ENCODE measurements at regions not wholly inside any gene's neighbourhood (a gene's known extent, or its start where the extent isn't known, plus 50 kb on each side); places are given as distances from the start of the nearest gene placed in this dataset.

DNA sequence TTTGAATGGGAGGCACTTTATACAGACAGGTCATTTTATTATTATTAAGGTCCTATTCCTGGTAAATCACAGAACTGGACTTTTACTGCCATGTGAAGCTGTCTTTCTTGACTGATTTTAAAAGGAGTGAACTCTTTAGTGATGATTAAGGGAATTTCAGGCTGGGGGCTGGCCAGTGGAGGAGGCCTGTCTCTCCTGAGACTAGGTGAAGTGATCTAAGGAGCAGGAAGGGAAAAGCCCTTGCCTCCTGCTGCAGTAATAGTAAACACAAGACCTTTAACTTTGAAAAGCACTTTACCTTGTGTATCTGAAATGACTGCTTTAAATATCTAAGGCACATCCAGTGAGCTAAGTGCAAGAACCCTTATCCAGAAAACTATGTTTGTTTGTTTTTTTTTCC lies 118.0 kb upstream of the SPAG17 start:
- Histone ChIP-seq H3K27ac (no peak overlapping the region), H3K4me3 (ENCODE audit: low read depth, low read length) (no peak overlapping the region), H2AFZ (no peak overlapping the region), H3K9me3 (ENCODE audit: control insufficient read depth, low read length) (no peaks in the 10 kb centered on the region), H3K9ac (no peak overlapping the region), H3K27me3 (ENCODE audit: control insufficient read depth, insufficient read depth, low read length) (no peaks in the 10 kb centered on the region), H3K36me3 (ENCODE audit: control insufficient read depth, insufficient read depth, low read length) (no peaks in the 10 kb centered on the region), H3K79me2 (no peaks in the 10 kb centered on the region), H3K4me2 (ENCODE audit: low read length) (no peak overlapping the region), H3K4me1 (no peaks in the 10 kb centered on the region)
- TF ChIP-seq, protein P1, sequence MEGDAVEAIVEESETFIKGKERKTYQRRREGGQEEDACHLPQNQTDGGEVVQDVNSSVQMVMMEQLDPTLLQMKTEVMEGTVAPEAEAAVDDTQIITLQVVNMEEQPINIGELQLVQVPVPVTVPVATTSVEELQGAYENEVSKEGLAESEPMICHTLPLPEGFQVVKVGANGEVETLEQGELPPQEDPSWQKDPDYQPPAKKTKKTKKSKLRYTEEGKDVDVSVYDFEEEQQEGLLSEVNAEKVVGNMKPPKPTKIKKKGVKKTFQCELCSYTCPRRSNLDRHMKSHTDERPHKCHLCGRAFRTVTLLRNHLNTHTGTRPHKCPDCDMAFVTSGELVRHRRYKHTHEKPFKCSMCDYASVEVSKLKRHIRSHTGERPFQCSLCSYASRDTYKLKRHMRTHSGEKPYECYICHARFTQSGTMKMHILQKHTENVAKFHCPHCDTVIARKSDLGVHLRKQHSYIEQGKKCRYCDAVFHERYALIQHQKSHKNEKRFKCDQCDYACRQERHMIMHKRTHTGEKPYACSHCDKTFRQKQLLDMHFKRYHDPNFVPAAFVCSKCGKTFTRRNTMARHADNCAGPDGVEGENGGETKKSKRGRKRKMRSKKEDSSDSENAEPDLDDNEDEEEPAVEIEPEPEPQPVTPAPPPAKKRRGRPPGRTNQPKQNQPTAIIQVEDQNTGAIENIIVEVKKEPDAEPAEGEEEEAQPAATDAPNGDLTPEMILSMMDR (IDR thresholded peaks at IDR 0.05) = no peak

DNA sequence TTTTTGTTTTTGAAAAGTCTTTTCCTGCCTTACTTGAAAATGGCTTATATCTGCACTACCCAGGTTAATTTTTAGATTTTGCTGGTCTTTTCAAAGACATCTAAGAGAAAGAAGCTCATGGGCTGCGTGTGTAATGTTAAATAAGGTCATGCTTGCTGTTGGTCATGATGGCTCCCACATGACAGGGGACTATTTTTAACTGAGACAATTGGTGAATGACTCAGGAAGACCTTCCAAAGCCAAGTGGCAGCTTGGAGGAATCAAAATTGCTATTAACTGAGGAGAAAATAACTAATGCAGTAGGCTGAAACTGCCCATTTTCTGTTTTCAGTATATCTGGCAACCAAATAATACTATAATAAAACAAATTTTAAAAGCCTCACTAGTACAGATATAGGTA lies 117.1 kb upstream of the SPAG17 start:
- no peaks in the 10 kb centered on the region for H3K79me2 ChIP-seq
- H3K27ac ChIP-seq = no peak overlapping the region
- TF ChIP-seq, protein P1 (IDR thresholded peaks at IDR 0.05) = no peak
- no peaks in the 10 kb centered on the region for H3K36me3 ChIP-seq (ENCODE audit: control insufficient read depth, insufficient read depth, low read length)
- no peak overlapping the region for H3K9ac ChIP-seq
- H3K4me3 ChIP-seq (ENCODE audit: low read depth, low read length) = no peak overlapping the region
- no peaks in the 10 kb centered on the region for H3K27me3 ChIP-seq (ENCODE audit: control insufficient read depth, insufficient read depth, low read length)
- no peak overlapping the region for H2AFZ ChIP-seq
- H3K4me2 ChIP-seq (ENCODE audit: low read length) = no peak overlapping the region
- H3K9me3 ChIP-seq (ENCODE audit: control insufficient read depth, low read length) = no peaks in the 10 kb centered on the region
- no peaks in the 10 kb centered on the region for H3K4me1 ChIP-seq

DNA sequence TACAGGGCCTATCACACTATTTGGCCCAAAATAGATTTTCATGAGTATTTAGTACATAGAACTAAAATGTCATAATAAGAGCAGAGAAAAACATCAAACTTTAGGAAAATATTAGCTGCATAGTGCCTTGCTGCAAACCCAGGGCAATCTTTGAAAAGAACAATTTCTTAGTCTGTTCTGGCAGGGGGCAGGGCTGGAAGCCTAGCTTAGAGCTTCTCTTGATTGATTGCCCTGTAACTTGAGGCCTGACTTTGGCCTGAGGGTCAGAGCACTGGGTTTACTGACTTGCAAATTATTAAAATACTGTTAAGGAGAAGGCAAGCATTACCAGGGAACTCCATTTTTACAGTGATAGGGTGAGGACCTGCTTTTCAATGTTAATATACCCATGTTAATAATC lies 115.8 kb upstream of the SPAG17 start:
- Histone ChIP-seq H3K4me1 (peaks cover 1% of the 10 kb centered on the region), H3K9ac (no peak overlapping the region), H3K4me3 (ENCODE audit: low read depth, low read length) (no peak overlapping the region), H2AFZ (no peak overlapping the region), H3K79me2 (no peaks in the 10 kb centered on the region), H3K9me3 (ENCODE audit: control insufficient read depth, low read length) (no peaks in the 10 kb centered on the region), H3K27ac (no peak overlapping the region), H3K36me3 (ENCODE audit: control insufficient read depth, insufficient read depth, low read length) (no peaks in the 10 kb centered on the region), H3K27me3 (ENCODE audit: control insufficient read depth, insufficient read depth, low read length) (no peaks in the 10 kb centered on the region), H3K4me2 (ENCODE audit: low read length) (no peak overlapping the region)
- TF ChIP-seq, protein P1 (IDR thresholded peaks at IDR 0.05) = no peak

DNA sequence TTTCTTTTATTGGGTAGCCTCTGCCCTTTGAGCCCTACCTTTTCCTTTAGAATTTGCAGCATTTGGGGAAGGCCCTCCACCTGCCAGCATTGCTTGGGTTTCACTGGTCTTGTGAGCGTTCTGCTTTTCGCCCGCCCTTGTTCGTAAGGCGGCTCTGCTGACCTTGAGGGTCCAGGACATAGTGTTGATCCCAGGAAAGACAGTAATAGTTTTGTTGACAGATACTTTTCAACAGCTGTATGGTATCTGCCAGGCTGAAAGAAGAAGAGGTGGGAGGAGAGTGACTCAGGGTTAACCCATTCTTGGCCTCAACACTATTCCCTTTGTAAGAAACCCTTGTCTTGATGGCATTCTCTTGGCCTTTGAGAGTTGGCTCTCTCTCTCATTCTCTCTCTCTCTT lies 113.4 kb upstream of the SPAG17 start:
- Histone ChIP-seq H3K27me3 (ENCODE audit: control insufficient read depth, insufficient read depth, low read length) (no peaks in the 10 kb centered on the region), H3K79me2 (no peaks in the 10 kb centered on the region), H3K9me3 (ENCODE audit: control insufficient read depth, low read length) (no peaks in the 10 kb centered on the region), H3K4me1 (peaks cover 2% of the 10 kb centered on the region), H3K27ac (no peak overlapping the region), H2AFZ (no peak overlapping the region), H3K4me2 (ENCODE audit: low read length) (no peak overlapping the region), H3K4me3 (ENCODE audit: low read depth, low read length) (no peak overlapping the region), H3K9ac (no peak overlapping the region), H3K36me3 (ENCODE audit: control insufficient read depth, insufficient read depth, low read length) (no peaks in the 10 kb centered on the region)
- TF ChIP-seq, protein P1 (IDR thresholded peaks at IDR 0.05) = no peak

DNA sequence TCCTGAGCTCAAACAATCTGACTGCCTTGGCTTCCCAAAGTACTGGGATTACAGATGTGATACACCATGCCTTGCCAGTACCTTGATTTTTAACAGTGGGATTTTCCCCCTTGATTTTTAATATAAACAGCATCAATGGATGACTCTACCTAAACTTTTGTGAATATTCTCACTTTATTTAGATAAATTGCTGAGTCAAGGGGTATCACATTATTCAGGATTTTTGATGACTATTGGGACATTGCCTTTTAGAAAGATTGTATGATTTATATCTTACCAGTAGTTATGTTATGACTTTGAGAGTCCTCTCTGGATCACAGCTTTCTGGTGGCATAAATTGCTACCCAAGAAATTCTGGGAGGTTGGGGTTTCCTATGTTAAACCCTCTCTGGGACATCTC lies 112.5 kb upstream of the SPAG17 start:
- Histone ChIP-seq H3K27me3 (ENCODE audit: control insufficient read depth, insufficient read depth, low read length) (no peaks in the 10 kb centered on the region), H2AFZ (no peak overlapping the region), H3K9ac (no peak overlapping the region), H3K4me1 (peaks cover 2% of the 10 kb centered on the region), H3K4me3 (ENCODE audit: low read depth, low read length) (no peak overlapping the region), H3K4me2 (ENCODE audit: low read length) (no peak overlapping the region), H3K36me3 (ENCODE audit: control insufficient read depth, insufficient read depth, low read length) (no peaks in the 10 kb centered on the region), H3K79me2 (no peaks in the 10 kb centered on the region), H3K27ac (no peak overlapping the region), H3K9me3 (ENCODE audit: control insufficient read depth, low read length) (no peaks in the 10 kb centered on the region)
- TF ChIP-seq, protein P1 (IDR thresholded peaks at IDR 0.05) = no peak

All from parathyroid adenoma (tissue), 2 donors.